Superior temporal gyrus (tissue), 1 donor: ENCODE measurements at regions not wholly inside any gene's neighbourhood (a gene's known extent, or its start where the extent isn't known, plus 50 kb on each side); places are given as distances from the start of the nearest gene placed in this dataset.
"Not testable (repeated sequence)": the region's sequence is repeated elsewhere in the genome, so short reads cannot be mapped to it uniquely, and the experiment has no call there.

ENCODE experiments used
- DNase-seq: peaks from one replicate; pipeline ENCODE4 v3.0.0-alpha.2; 2016; ENCODE audit errors: extremely low spot score

GRCh38 chrX:147468600-147468999 is 443.1 kb upstream of the FMR1 start:
- DNase-seq: no peak

GRCh38 chrX:147476008-147476407 is 435.7 kb upstream of the FMR1 start:
- DNase-seq: no peak

GRCh38 chrX:147478899-147479298 is 432.8 kb upstream of the FMR1 start:
- no peak for DNase-seq

GRCh38 chrX:147485207-147485606 is 426.5 kb upstream of the FMR1 start:
- DNase-seq: no peak

- no peak for DNase-seq
Observed at GRCh38 chrX:147494365-147494764, 417.4 kb upstream of the FMR1 start.

- no peak for DNase-seq
Observed at GRCh38 chrX:147498796-147499195, 412.9 kb upstream of the FMR1 start.

- no peak for DNase-seq
Observed at GRCh38 chrX:147522981-147523380, 388.7 kb upstream of the FMR1 start.

- DNase-seq: no peak
Observed at GRCh38 chrX:147533426-147533825, 378.3 kb upstream of the FMR1 start.

GRCh38 chrX:147537172-147537571 is 374.5 kb upstream of the FMR1 start:
- DNase-seq: no peak

- not testable (repeated sequence) for DNase-seq
Observed at GRCh38 chrX:147548023-147548422, 363.7 kb upstream of the FMR1 start.

GRCh38 chrX:147550217-147550616 is 361.5 kb upstream of the FMR1 start:
- peak; percentile 17 for DNase-seq

GRCh38 chrX:147559191-147559590 is 352.5 kb upstream of the FMR1 start:
- DNase-seq: no peak

GRCh38 chrX:147565237-147565636 is 346.5 kb upstream of the FMR1 start:
- DNase-seq: no peak

- DNase-seq: no peak
Observed at GRCh38 chrX:147570483-147570882, 341.2 kb upstream of the FMR1 start.

- no peak for DNase-seq
Observed at GRCh38 chrX:147573266-147573665, 338.5 kb upstream of the FMR1 start.

GRCh38 chrX:147602176-147602696 is 309.5 kb upstream of the FMR1 start:
- DNase-seq: no peak

- DNase-seq: no peak
Observed at GRCh38 chrX:147626605-147627004, 285.1 kb upstream of the FMR1 start.

- no peak for DNase-seq
Observed at GRCh38 chrX:147635186-147635585, 276.5 kb upstream of the FMR1 start.

- DNase-seq: no peak
Observed at GRCh38 chrX:147637190-147637589, 274.5 kb upstream of the FMR1 start.

GRCh38 chrX:147646949-147647723 is 264.6 kb upstream of the FMR1 start:
- DNase-seq: no peak

GRCh38 chrX:147675819-147676218 is 235.9 kb upstream of the FMR1 start:
- DNase-seq: no peak

GRCh38 chrX:147679356-147680005 is 232.2 kb upstream of the FMR1 start:
- DNase-seq: no peak

- no peak for DNase-seq
Observed at GRCh38 chrX:147680251-147680650, 231.5 kb upstream of the FMR1 start.
